Ovary (tissue), 3 donors: ENCODE measurements at regions not wholly inside any gene's neighbourhood (a gene's known extent, or its start where the extent isn't known, plus 50 kb on each side); places are given as distances from the start of the nearest gene placed in this dataset.

ENCODE experiments used
- CTCF ChIP-seq, 3 donors: fragments of 450-650 bp in 2 of 3; fragments of 200-600 bp in 1 of 3; IDR thresholded peaks; one replicate each; pipeline versions ENCODE4 v1.5.1 to v1.8.0; 2016 to 2022; ENCODE audit warnings: antibody characterized with exemption in 3 of 3, mild to moderate bottlenecking in 1 of 3
- EP300 ChIP-seq: sonication (generic); formaldehyde crosslinking; IDR thresholded peaks from one replicate; pipeline ENCODE4 v1.6.1; 2017; ENCODE audit warnings: antibody characterized with exemption
- donor health status: DM: no; HTN: no; CAD: no.

GRCh38 chr12:84741692-84742091, 170.9 kb downstream of the SLC6A15 start:
- TF ChIP-seq CTCF (IDR thresholded peaks at IDR 0.05): no peak
- no peak for TF ChIP-seq EP300
